Colonic mucosa (tissue), 4 donors: ENCODE measurements at regions not wholly inside any gene's neighbourhood (a gene's known extent, or its start where the extent isn't known, plus 50 kb on each side); places are given as distances from the start of the nearest gene placed in this dataset.

ENCODE experiments used
- DNase-seq: peaks from one replicate; pipeline ENCODE4 v3.0.0-alpha.2; 2020
- H3K27ac ChIP-seq: fragments of 200-600 bp; one replicate; pipeline ENCODE4 v1.8.0; 2021
- H3K27me3 ChIP-seq: fragments of 200-600 bp; one replicate; pipeline ENCODE4 v1.8.0; 2021
- H3K36me3 ChIP-seq: fragments of 200-600 bp; one replicate; pipeline ENCODE4 v1.8.0; 2021
- H3K4me1 ChIP-seq: fragments of 200-600 bp; one replicate; pipeline ENCODE4 v1.8.0; 2021; ENCODE audit warnings: mild to moderate bottlenecking
- H3K4me3 ChIP-seq: fragments of 200-600 bp; one replicate; pipeline ENCODE4 v1.8.0; 2021
- H3K9ac ChIP-seq, 2 donors: one replicate each; pipeline ENCODE4 v1.7.0; 2013; ENCODE audit warnings: control low read depth in 2 of 2, low read depth in 2 of 2, low read length in 2 of 2
- H3K9me3 ChIP-seq: fragments of 200-600 bp; one replicate; pipeline ENCODE4 v1.8.0; 2021
- CTCF ChIP-seq: fragments of 200-600 bp; IDR thresholded peaks from one replicate; pipeline ENCODE4 v1.8.0; 2022; ENCODE audit warnings: antibody characterized with exemption, mild to moderate bottlenecking
- intact Hi-C: fragments of 100-400 bp; cut with DNase I; formaldehyde crosslinking; loops from one replicate; pipeline ENCODE4 v1.14.1; 2022
- donor health status: healthy.
- donor health status: DM: no; HTN: no; CAD: no.
- donor health status: DM: no; HTN: no; CAD: no.

GRCh38 chr17:73944366-73944765, 259.1 kb upstream of the RPL38 start:
- Histone ChIP-seq H3K4me3 (no peak overlapping the region), H3K4me1 (no peaks in the 10 kb centered on the region), H3K36me3 (no peaks in the 10 kb centered on the region), H3K9me3 (no peaks in the 10 kb centered on the region), H3K9ac (no peak overlapping the region), H3K27me3 (no peaks in the 10 kb centered on the region), H3K27ac (no peak overlapping the region)
- no peak for TF ChIP-seq CTCF
- intact Hi-C loops = no loop called here
- DNase-seq = no peak

- Histone ChIP-seq H3K27ac (no peak overlapping the region), H3K27me3 (peaks cover 4% of the 10 kb centered on the region), H3K9ac (no peak overlapping the region), H3K4me3 (no peak overlapping the region), H3K36me3 (no peaks in the 10 kb centered on the region), H3K4me1 (no peaks in the 10 kb centered on the region), H3K9me3 (no peaks in the 10 kb centered on the region)
- intact Hi-C loops = no loop called here
- no peak for TF ChIP-seq CTCF
- DNase-seq = no peak
These were observed 256.1 kb upstream of the RPL38 start for GRCh38 chr17:73947281-73947965.

GRCh38 chr17:73947966-73948355, 255.5 kb upstream of the RPL38 start:
- H3K27me3 ChIP-seq = peaks cover 6% of the 10 kb centered on the region
- H3K4me3 ChIP-seq = no peak overlapping the region
- no peak overlapping the region for H3K27ac ChIP-seq
- no peaks in the 10 kb centered on the region for H3K4me1 ChIP-seq
- H3K9ac ChIP-seq = no peak overlapping the region
- no peak for DNase-seq
- H3K9me3 ChIP-seq = no peaks in the 10 kb centered on the region
- H3K36me3 ChIP-seq = no peaks in the 10 kb centered on the region
- TF ChIP-seq CTCF = no peak
- intact Hi-C loops = no loop called here

- no peaks in the 10 kb centered on the region for H3K9me3 ChIP-seq
- no peak for TF ChIP-seq CTCF
- DNase-seq = no peak
These were observed 253.4 kb upstream of the RPL38 start for GRCh38 chr17:73949903-73950592.

GRCh38 chr17:73950593-73950914, 252.9 kb upstream of the RPL38 start:
- TF ChIP-seq CTCF = no peak
- no peak overlapping the region for H3K9ac ChIP-seq
- no peak for DNase-seq
- intact Hi-C loops = no loop called here
- no peaks in the 10 kb centered on the region for H3K9me3 ChIP-seq
- no peak overlapping the region for H3K27ac ChIP-seq
- no peaks in the 10 kb centered on the region for H3K36me3 ChIP-seq
- no peak overlapping the region for H3K4me3 ChIP-seq
- H3K4me1 ChIP-seq = no peaks in the 10 kb centered on the region
- H3K27me3 ChIP-seq = peaks cover 6% of the 10 kb centered on the region

More at GRCh38 chr17:73949903-73950592, 253.4 kb upstream of the RPL38 start:
- Histone ChIP-seq H3K4me1 (no peaks in the 10 kb centered on the region), H3K36me3 (no peaks in the 10 kb centered on the region), H3K9ac (no peak overlapping the region), H3K27ac (no peak overlapping the region), H3K27me3 (peaks cover 6% of the 10 kb centered on the region), H3K4me3 (no peak overlapping the region)
- intact Hi-C loops = no loop called here
